IMR-90 (cell line): ENCODE measurements at regions not wholly inside any gene's neighbourhood (a gene's known extent, or its start where the extent isn't known, plus 50 kb on each side); places are given as distances from the start of the nearest gene placed in this dataset.

Experiments
- ATAC-seq: fragments of 200-7000 bp; cut with Tn5 transposase; 2 replicates; pipeline ENCODE4 v1.9.1; 2020; ENCODE audit warnings: low read depth, mild to moderate bottlenecking, moderate library complexity
- BruUV-seq: library from RNA; stranded (reverse); fragments of 400-500 nt; replicated peaks from 2 replicates; lab custom pipeline; 2021; lab: Mats Ljungman, UMichigan
- CTCF ChIA-PET: fragments of 300-600 bp; formaldehyde crosslinking; extraction: SDS; loops from one replicate; lab custom pipeline; 2021; ENCODE audit warnings: antibody characterized with exemption; lab: Yijun Ruan, JAX
- POLR2A ChIA-PET: fragments of 300-600 bp; sonication (Branson Sonifier 250); formaldehyde crosslinking; loops from one replicate; lab custom pipeline; 2022; ENCODE audit warnings: antibody characterized with exemption; ENCODE audit not compliant: unreplicated experiment; lab: Charles Lee
- DNase-seq: peaks from one replicate; pipeline ENCODE4 v3.0.0; 2013
- H2AFZ ChIP-seq: replicated peaks from 2 replicates; pipeline ENCODE3; 2013; ENCODE audit warnings: low read length, mild to moderate bottlenecking; ENCODE audit not compliant: poor library complexity
- H2AK5ac ChIP-seq: 2 replicates; pipeline ENCODE4 v1.6.1; 2013; ENCODE audit warnings: low read depth, low read length, inconsistent platforms
- H2AK9ac ChIP-seq: replicated peaks from 2 replicates; pipeline ENCODE3; 2013; ENCODE audit warnings: mild to moderate bottlenecking, low read depth, low read length, moderate library complexity; ENCODE audit not compliant: poor library complexity
- H2BK120ac ChIP-seq: 2 replicates; pipeline ENCODE4 v1.6.1; 2013; ENCODE audit warnings: low read depth, low read length, inconsistent platforms
- H2BK15ac ChIP-seq: 3 replicates; pipeline ENCODE4 v1.6.1; 2013; ENCODE audit warnings: low read depth, low read length, inconsistent platforms
- H2BK20ac ChIP-seq: 2 replicates; pipeline ENCODE4 v1.6.1; 2013; ENCODE audit warnings: low read depth, mild to moderate bottlenecking, inconsistent platforms, low read length, moderate library complexity
- H2BK5ac ChIP-seq: 2 replicates; pipeline ENCODE4 v1.6.1; 2013; ENCODE audit warnings: mild to moderate bottlenecking, low read depth, low read length, inconsistent platforms; ENCODE audit not compliant: poor library complexity, severe bottlenecking
- H3K14ac ChIP-seq: replicated peaks from 2 replicates; pipeline ENCODE4 v1.6.1; 2013; ENCODE audit warnings: low read depth, low read length, inconsistent platforms
- H3K18ac ChIP-seq: 2 replicates; pipeline ENCODE4 v1.6.1; 2013; ENCODE audit warnings: low read depth, low read length, control low read depth
- H3K23ac ChIP-seq: 2 replicates; pipeline ENCODE4 v1.6.1; 2013; ENCODE audit warnings: low read depth, low read length, inconsistent platforms
- H3K27ac ChIP-seq: 2 replicates; pipeline ENCODE4 v1.5.1; 2013; ENCODE audit warnings: mild to moderate bottlenecking, control low read depth, low read length; ENCODE audit not compliant: insufficient read depth
- H3K27me3 ChIP-seq: 2 replicates; pipeline ENCODE4 v1.6.1; 2013; ENCODE audit warnings: low read length; ENCODE audit not compliant: control insufficient read depth, insufficient read depth
- H3K36me3 ChIP-seq: 2 replicates; pipeline ENCODE4 v1.6.1; 2013; ENCODE audit warnings: low read length, mixed read lengths; ENCODE audit not compliant: control insufficient read depth, insufficient read depth
- H3K4ac ChIP-seq: 2 replicates; pipeline ENCODE4 v1.6.1; 2013; ENCODE audit warnings: low read depth, low read length, inconsistent platforms
- H3K4me1 ChIP-seq: 2 replicates; pipeline ENCODE4 v1.6.1; 2013; ENCODE audit warnings: low read length, mixed read lengths; ENCODE audit not compliant: control insufficient read depth, insufficient read depth
- H3K4me2 ChIP-seq: 2 replicates; pipeline ENCODE4 v1.6.1; 2013; ENCODE audit warnings: low read depth, mild to moderate bottlenecking, control low read depth, low read length, moderate library complexity
- H3K4me3 ChIP-seq: 2 replicates; pipeline ENCODE4 v1.5.1; 2013; ENCODE audit warnings: low read depth, mild to moderate bottlenecking, control low read depth, low read length, moderate library complexity; ENCODE audit not compliant: insufficient read depth
- H3K56ac ChIP-seq: 2 replicates; pipeline ENCODE4 v1.6.1; 2013; ENCODE audit warnings: low read length, inconsistent platforms; ENCODE audit not compliant: insufficient read depth; ENCODE audit errors: extremely low read depth
- H3K79me1 ChIP-seq, 2 experiments: 2 replicates each; pipeline ENCODE4 v1.6.1; 2013; ENCODE audit warnings: low read length in 2 of 2, inconsistent platforms in 1 of 2, low read depth in 1 of 2
- H3K9ac ChIP-seq: 2 replicates; pipeline ENCODE4 v1.6.1; 2013; ENCODE audit warnings: low read depth, low read length, control low read depth
- H3K9me1 ChIP-seq: 2 replicates; pipeline ENCODE4 v1.6.1; 2013; ENCODE audit warnings: low read length, inconsistent platforms; ENCODE audit not compliant: insufficient read depth
- H3K9me3 ChIP-seq: 2 replicates; pipeline ENCODE4 v1.6.1; 2013; ENCODE audit warnings: low read length; ENCODE audit not compliant: control insufficient read depth, insufficient read depth
- H4K20me1 ChIP-seq: 2 replicates; pipeline ENCODE4 v1.6.1; 2013; ENCODE audit warnings: low read length, inconsistent platforms; ENCODE audit not compliant: insufficient read depth
- H4K5ac ChIP-seq: 2 replicates; pipeline ENCODE4 v1.6.1; 2013; ENCODE audit warnings: mild to moderate bottlenecking, low read depth, low read length, control low read depth
- H4K8ac ChIP-seq, 2 experiments: 2 replicates each; pipeline ENCODE4 v1.6.1; 2013; ENCODE audit warnings: low read depth in 2 of 2, low read length in 2 of 2, control low read depth in 1 of 2, inconsistent platforms in 1 of 2
- H4K91ac ChIP-seq: 2 replicates; pipeline ENCODE4 v1.6.1; 2013; ENCODE audit warnings: low read depth, low read length, inconsistent platforms; ENCODE audit not compliant: insufficient read depth
- BHLHE40 ChIP-seq: fragments of 150-350 bp; IDR thresholded peaks from 2 replicates; pipeline ENCODE4 v1.6.1; 2016; ENCODE audit warnings: mild to moderate bottlenecking, low read depth, low read length
- CEBPB ChIP-seq: IDR thresholded peaks from 2 replicates; pipeline ENCODE4 v1.6.1; 2012; ENCODE audit warnings: low read depth, low read length, improper control_type of control experiment
- CHD1 ChIP-seq: IDR thresholded peaks from 2 replicates; pipeline ENCODE4 v1.6.1; 2012; ENCODE audit warnings: low read depth, low read length, improper control_type of control experiment
- MXI1 ChIP-seq: IDR thresholded peaks from 2 replicates; pipeline ENCODE4 v1.6.1; 2012; ENCODE audit warnings: low read depth, mild to moderate bottlenecking, low read length, moderate library complexity, borderline replicate concordance
- SMC3 ChIP-seq: fragments of 150-350 bp; IDR thresholded peaks from 2 replicates; pipeline ENCODE4 v1.6.1; 2016; ENCODE audit warnings: low read depth, mild to moderate bottlenecking, antibody characterized with exemption, low read length, moderate library complexity
- WGBS, 2 experiments: methylation state at CpG; one replicate each; pipeline versions ENCODE4 v1.1.5 to v1.1.7; 2013; ENCODE audit warnings: missing lambda C conversion rate in 2 of 2; ENCODE audit not compliant: insufficient read length in 1 of 2; ENCODE audit errors: extremely low coverage in 2 of 2; 5-methylcytosine and 5-hydroxymethylcytosine counted together
- dilution Hi-C: fragments of 300-500 bp; cut with HindIII; formaldehyde crosslinking; loops from one replicate; pipeline ENCODE4 v1.14.3; 2018; ENCODE audit warnings: low sequenced_read_pairs; ENCODE audit not compliant: unreplicated experiment
- in situ Hi-C: fragments of 300-500 bp; cut with MboI; formaldehyde crosslinking; loops from 3 replicates; pipeline ENCODE4 v1.14.3; 2019; ENCODE audit warnings: low sequenced_read_pairs, inconsistent platforms, mixed read lengths
- intact Hi-C: fragments of 100-400 bp; cut with micrococcal nuclease; formaldehyde crosslinking; loops from 2 replicates; pipeline ENCODE4 v1.10.0; 2022

- no peaks in the 10 kb centered on the region for H3K9me3 ChIP-seq
- no peaks in the 10 kb centered on the region for H3K79me1 ChIP-seq
- TF ChIP-seq CEBPB (no peak), MXI1 (no peak), CHD1 (no peak), BHLHE40 (no peak), SMC3 (no peak)
- H4K5ac ChIP-seq, result no peak overlapping the region
- H4K8ac ChIP-seq, result no peak overlapping the region
- BruUV-seq, result no TSS peak
- H3K27ac ChIP-seq, result no peak overlapping the region
- no peak overlapping the region for H2BK5ac ChIP-seq
- POLR2A ChIA-PET, result no interaction called here
- no peak overlapping the region for H3K56ac ChIP-seq
- H3K23ac ChIP-seq, result no peak overlapping the region
- no peak overlapping the region for H3K9ac ChIP-seq
- H3K18ac ChIP-seq, result no peak overlapping the region
- H4K91ac ChIP-seq, result no peak overlapping the region
- H3K36me3 ChIP-seq, result no peaks in the 10 kb centered on the region
- no peak overlapping the region for H3K14ac ChIP-seq
- H4K20me1 ChIP-seq, result no peaks in the 10 kb centered on the region
- dilution Hi-C loops (no loop called here), intact Hi-C loops (no loop called here), in situ Hi-C loops (no loop called here)
- H3K9me1 ChIP-seq, result no peaks in the 10 kb centered on the region
- no peaks in the 10 kb centered on the region for H3K4me1 ChIP-seq
- no peak overlapping the region for H2BK20ac ChIP-seq
- no peak overlapping the region for H2AK9ac ChIP-seq
- H2BK15ac ChIP-seq, result no peak overlapping the region
- no peak overlapping the region for H2AFZ ChIP-seq
- WGBS, 2 experiments, result no CpG with 5 or more reads among the region's 3 CpGs
- no peak overlapping the region for H3K4me3 ChIP-seq
- no peak for ATAC-seq
- no peak overlapping the region for H2AK5ac ChIP-seq
- CTCF ChIA-PET, result no interaction called here
- no peak overlapping the region for H2BK120ac ChIP-seq
- DNase-seq, result no peak
- no peak overlapping the region for H3K4ac ChIP-seq
- H3K27me3 ChIP-seq, result no peaks in the 10 kb centered on the region
- H3K4me2 ChIP-seq, result no peak overlapping the region
Observed at GRCh38 chr2:83595926-83596325, 863.2 kb downstream of the SUCLG1 start.
